ENCODE measurements at regions not wholly inside any gene's neighbourhood (a gene's known extent, or its start where the extent isn't known, plus 50 kb on each side); places are given as distances from the start of the nearest gene placed in this dataset.

DNA sequence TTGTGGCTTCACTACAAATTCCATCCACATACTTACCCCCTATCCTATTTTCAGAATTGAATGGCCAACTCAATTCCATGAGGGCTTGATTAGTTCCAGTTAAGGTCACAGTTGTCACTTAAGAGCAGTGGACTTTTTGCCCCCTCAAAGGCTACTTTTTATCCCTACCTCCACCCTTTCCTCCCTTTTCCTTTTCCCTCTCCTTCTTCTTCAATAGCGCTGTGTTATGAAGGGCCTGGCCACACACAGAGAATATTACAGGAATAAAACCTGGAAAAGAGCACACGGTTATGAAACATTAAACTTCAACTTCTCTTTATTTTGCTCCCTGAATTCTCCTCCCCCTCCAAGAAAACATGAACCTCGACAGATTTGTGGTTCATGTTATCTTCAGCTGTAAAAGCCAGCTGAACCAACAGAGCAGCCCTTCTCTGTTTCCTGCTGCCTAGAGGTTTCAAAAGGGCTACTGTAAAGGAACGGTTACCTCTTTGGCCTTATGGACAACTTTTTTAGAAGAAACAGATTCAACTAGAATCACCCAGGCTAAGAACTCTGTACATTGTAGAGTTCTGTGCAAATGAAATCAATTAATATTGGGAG is 87.0 kb upstream of the RPL34 start:
- no peak overlapping the region for H3K4me2 ChIP-seq
- no peaks in the 10 kb centered on the region for H3K4me1 ChIP-seq (ENCODE audit: low read depth, poor library complexity, severe bottlenecking)
- no peaks in the 10 kb centered on the region for H3K36me3 ChIP-seq (ENCODE audit: insufficient read depth)
- no peak overlapping the region for H2AFZ ChIP-seq (ENCODE audit: low read depth)
- TF ChIP-seq, protein P1, sequence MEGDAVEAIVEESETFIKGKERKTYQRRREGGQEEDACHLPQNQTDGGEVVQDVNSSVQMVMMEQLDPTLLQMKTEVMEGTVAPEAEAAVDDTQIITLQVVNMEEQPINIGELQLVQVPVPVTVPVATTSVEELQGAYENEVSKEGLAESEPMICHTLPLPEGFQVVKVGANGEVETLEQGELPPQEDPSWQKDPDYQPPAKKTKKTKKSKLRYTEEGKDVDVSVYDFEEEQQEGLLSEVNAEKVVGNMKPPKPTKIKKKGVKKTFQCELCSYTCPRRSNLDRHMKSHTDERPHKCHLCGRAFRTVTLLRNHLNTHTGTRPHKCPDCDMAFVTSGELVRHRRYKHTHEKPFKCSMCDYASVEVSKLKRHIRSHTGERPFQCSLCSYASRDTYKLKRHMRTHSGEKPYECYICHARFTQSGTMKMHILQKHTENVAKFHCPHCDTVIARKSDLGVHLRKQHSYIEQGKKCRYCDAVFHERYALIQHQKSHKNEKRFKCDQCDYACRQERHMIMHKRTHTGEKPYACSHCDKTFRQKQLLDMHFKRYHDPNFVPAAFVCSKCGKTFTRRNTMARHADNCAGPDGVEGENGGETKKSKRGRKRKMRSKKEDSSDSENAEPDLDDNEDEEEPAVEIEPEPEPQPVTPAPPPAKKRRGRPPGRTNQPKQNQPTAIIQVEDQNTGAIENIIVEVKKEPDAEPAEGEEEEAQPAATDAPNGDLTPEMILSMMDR (conservative IDR thresholded peaks at IDR 0.05; ENCODE audit: low read depth, low read length) = no peak
- H3K9ac ChIP-seq = no peak overlapping the region
- no peaks in the 10 kb centered on the region for H3K79me2 ChIP-seq (ENCODE audit: insufficient read depth, low read depth)
- no peak overlapping the region for H3K4me3 ChIP-seq (IDR thresholded peaks at IDR 0.05; ENCODE audit: insufficient read depth, low read depth, low read length)
- H4K20me1 ChIP-seq (ENCODE audit: insufficient read depth) = no peaks in the 10 kb centered on the region
- H3K27ac ChIP-seq = no peak overlapping the region
- no peaks in the 10 kb centered on the region for H3K27me3 ChIP-seq (ENCODE audit: insufficient read depth, low read depth)

DNA sequence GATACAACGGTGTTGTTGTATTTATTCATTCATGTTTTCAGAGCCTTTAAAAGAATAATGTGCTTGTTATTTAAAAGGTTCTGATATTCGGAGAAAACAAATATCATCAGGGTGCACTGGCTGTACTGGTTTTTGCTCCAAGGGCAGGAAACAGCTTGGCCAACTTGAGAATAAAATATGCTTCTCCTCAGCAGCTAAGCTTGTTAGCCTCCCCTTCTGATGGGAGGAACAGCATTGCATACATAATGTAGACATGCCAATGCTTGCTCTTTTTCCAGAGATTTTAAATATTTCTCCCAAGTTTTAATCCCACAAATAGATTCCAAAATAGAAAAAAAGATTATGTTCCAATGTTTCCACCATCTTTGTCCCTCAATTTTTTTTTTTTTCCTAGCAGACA is 87.6 kb upstream of the RPL34 start:
- Histone ChIP-seq H3K4me1 (ENCODE audit: low read depth, poor library complexity, severe bottlenecking) (no peaks in the 10 kb centered on the region), H3K79me2 (ENCODE audit: insufficient read depth, low read depth) (no peaks in the 10 kb centered on the region), H3K4me3 (IDR thresholded peaks at IDR 0.05; ENCODE audit: insufficient read depth, low read depth, low read length) (no peak overlapping the region), H3K4me2 (no peak overlapping the region), H2AFZ (ENCODE audit: low read depth) (no peak overlapping the region), H4K20me1 (ENCODE audit: insufficient read depth) (no peaks in the 10 kb centered on the region), H3K27me3 (ENCODE audit: insufficient read depth, low read depth) (no peaks in the 10 kb centered on the region), H3K9ac (no peak overlapping the region), H3K27ac (no peak overlapping the region), H3K36me3 (ENCODE audit: insufficient read depth) (no peaks in the 10 kb centered on the region)
- TF ChIP-seq, protein P1 (conservative IDR thresholded peaks at IDR 0.05; ENCODE audit: low read depth, low read length) = no peak

DNA sequence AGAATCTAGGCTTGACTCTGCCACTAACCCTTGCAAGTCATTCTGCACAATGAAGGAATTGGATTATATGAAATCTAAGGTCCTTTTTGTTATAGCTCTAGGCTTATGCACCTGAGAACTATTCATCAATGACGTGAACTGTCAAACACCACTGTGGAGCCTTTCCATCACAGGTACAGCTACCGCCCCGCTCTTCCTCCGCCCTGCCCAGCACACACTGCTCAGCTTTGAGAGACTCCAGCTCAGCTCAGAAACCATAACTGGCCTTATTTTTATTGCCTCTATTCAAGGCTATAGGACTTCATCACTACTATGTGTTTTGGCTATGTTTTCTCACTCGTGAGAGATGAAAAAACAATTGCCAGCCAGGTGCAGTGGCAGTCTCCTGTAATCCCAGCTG is 88.2 kb upstream of the RPL34 start:
- no peak overlapping the region for H3K9ac ChIP-seq
- no peaks in the 10 kb centered on the region for H4K20me1 ChIP-seq (ENCODE audit: insufficient read depth)
- H3K4me2 ChIP-seq = no peak overlapping the region
- H3K27me3 ChIP-seq (ENCODE audit: insufficient read depth, low read depth) = no peaks in the 10 kb centered on the region
- H3K79me2 ChIP-seq (ENCODE audit: insufficient read depth, low read depth) = no peaks in the 10 kb centered on the region
- H3K27ac ChIP-seq = no peak overlapping the region
- H3K36me3 ChIP-seq (ENCODE audit: insufficient read depth) = no peaks in the 10 kb centered on the region
- no peaks in the 10 kb centered on the region for H3K4me1 ChIP-seq (ENCODE audit: low read depth, poor library complexity, severe bottlenecking)
- H3K4me3 ChIP-seq (IDR thresholded peaks at IDR 0.05; ENCODE audit: insufficient read depth, low read depth, low read length) = no peak overlapping the region
- H2AFZ ChIP-seq (ENCODE audit: low read depth) = no peak overlapping the region
- TF ChIP-seq, protein P1 (conservative IDR thresholded peaks at IDR 0.05; ENCODE audit: low read depth, low read length) = no peak

DNA sequence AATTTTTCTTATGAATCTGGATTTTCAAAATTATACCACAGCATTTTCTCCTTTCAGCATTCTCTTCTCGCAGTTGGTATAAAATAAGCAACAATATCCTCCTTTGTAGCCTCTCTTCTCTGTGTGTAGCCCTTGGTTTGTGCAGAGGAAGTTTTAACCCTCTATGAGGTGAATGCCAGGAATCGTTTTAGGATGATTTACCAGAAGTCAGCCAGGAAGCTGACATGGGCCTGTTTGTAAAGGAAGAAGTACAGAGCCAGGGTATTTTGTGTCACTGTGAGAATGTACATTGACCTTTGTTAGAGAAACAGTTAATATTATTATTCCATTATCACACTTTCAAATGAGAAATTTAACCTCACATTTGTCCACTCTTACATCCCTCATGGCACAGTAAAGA is 88.9 kb upstream of the RPL34 start:
- Histone ChIP-seq H3K4me1 (ENCODE audit: low read depth, poor library complexity, severe bottlenecking) (no peaks in the 10 kb centered on the region), H3K4me2 (no peak overlapping the region)

More for the DNA sequence above, 88.9 kb upstream of the RPL34 start:
- H3K36me3 ChIP-seq (ENCODE audit: insufficient read depth) = no peaks in the 10 kb centered on the region
- H4K20me1 ChIP-seq (ENCODE audit: insufficient read depth) = no peaks in the 10 kb centered on the region
- no peak overlapping the region for H3K9ac ChIP-seq
- no peaks in the 10 kb centered on the region for H3K27me3 ChIP-seq (ENCODE audit: insufficient read depth, low read depth)
- H3K79me2 ChIP-seq (ENCODE audit: insufficient read depth, low read depth) = no peaks in the 10 kb centered on the region
- TF ChIP-seq, protein P1 (conservative IDR thresholded peaks at IDR 0.05; ENCODE audit: low read depth, low read length) = no peak
- H3K27ac ChIP-seq = no peak overlapping the region
- H2AFZ ChIP-seq (ENCODE audit: low read depth) = no peak overlapping the region
- no peak overlapping the region for H3K4me3 ChIP-seq (IDR thresholded peaks at IDR 0.05; ENCODE audit: insufficient read depth, low read depth, low read length)
